NCI-H510A (cell line): ENCODE measurements at regions not wholly inside any gene's neighbourhood (a gene's known extent, or its start where the extent isn't known, plus 50 kb on each side); places are given as distances from the start of the nearest gene placed in this dataset.
"Not testable (repeated sequence)": the region's sequence is repeated elsewhere in the genome, so short reads cannot be mapped to it uniquely, and the experiment has no call there.

ENCODE experiments used
- DNase-seq: peaks from one replicate; lab custom pipeline; 2025; lab: John Stamatoyannopoulos, UW

DNA sequence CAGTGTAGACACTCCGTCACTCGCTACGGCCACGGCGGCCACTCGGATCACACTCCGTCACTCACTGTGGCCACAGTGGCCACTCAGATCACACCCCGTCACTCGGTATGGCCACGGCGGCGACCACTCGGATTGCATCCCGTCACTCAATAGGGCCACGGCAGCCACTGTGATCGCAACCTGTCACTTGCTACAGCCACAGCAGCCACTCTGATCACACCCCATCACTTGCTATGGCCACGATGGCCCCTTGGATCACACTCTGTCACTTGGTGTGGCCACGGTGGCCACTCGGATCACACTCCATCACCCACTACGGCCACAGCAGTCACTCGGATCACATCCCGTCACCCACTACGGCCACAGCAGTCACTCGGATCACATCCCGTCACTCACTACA, 175.3 kb downstream of the LAT start:
- not testable (repeated sequence) for DNase-seq

DNA sequence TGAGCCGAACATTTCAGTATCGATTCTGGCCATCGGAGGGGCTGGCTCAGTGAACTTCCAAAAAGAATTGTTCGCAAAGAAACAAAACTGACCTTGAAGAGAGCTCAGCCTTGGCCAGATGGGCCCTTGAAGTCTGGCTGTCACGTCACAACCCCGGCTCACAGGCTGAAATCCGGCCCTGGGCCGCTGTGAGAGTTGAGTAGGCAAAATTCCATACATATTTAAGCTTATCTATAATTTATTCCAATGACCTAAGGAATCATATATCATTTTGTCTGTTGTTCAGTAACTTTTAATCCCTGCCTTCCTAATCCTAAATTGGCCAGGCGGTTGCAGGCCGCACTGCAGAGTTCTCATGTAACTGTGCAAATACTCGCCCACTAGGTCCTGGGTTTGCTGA, 174.8 kb downstream of the LAT start:
- not testable (repeated sequence) for DNase-seq

DNA sequence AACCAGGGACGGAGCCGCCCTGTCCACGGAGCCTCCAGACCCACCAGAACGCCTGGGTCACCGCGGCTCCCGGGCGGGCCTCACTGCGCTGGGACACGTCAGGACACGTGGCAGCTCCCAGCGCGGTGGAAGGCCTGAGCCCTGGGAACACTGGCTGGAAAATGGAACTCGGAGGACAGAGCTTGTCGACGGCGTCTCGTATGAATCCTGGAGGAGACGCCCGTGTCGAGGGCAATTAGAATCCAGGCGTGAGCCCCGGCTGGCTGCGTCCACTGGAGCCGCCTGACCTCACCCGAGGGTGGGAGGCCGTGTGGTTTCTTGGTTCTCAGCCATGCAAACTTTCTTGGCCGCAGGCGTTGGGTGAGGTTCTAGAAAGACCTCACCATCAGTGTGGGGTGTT, 173.9 kb downstream of the LAT start:
- no peak for DNase-seq

GRCh38 chr16:29158031-29158784, 173.4 kb downstream of the LAT start:
- not testable (repeated sequence) for DNase-seq

GRCh38 chr16:29157051-29157923, 172.4 kb downstream of the LAT start:
- not testable (repeated sequence) for DNase-seq

GRCh38 chr16:29156511-29156910, 171.7 kb downstream of the LAT start:
- DNase-seq, result no peak

DNA sequence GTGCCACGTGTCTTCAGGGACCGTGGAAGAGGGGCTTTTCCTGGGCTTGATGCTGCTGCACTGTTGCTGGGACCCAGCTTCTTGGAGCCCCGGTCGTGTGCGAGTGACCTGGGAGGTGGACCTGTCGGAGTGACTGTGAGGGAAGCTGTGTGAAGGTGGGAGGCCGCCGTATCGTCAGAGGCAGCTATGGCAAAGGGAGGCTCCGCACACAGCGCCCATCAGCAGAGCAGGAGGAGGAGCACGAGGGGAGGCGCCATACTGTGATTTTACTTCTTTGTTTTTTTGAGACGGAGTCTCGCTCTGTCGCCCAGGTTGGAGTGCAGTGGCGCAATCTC, 171.0 kb downstream of the LAT start:
- DNase-seq, result not testable (repeated sequence)

DNA sequence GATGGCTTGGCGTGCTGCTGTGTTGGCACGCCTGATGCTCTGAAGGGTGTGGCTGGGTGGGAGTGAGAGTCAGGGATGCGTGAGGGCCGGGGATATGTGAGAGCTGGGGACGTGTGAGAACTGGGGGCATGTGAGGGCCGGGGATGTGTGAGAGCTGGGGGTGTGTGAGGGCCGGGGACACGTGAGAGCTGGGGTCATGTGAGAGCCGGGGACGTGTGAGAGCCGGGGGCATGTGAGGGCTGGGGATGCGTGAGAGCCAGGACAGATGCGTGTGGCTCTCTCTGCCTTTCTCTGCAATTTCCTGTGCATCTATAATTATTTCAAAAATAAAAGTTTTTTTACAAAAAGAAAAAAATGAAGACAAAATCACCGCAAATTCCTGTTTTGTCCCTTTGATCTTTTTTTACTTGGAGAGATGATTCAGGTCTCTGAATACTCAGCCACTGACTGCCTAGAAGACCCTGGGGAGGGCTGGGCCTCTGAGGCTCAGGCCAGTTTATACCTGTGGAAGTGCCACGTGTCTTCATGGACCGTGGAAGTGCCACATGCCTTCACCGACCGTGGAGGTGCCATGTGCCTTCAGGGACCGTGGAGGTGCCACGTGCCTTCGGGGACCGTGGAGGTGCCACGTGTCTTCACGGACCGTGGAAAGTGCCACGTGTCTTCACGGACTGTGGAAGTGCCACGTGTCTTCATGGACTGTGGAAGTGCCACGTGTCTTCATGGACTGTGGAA, 170.4 kb downstream of the LAT start:
- DNase-seq, result not testable (repeated sequence)

DNA sequence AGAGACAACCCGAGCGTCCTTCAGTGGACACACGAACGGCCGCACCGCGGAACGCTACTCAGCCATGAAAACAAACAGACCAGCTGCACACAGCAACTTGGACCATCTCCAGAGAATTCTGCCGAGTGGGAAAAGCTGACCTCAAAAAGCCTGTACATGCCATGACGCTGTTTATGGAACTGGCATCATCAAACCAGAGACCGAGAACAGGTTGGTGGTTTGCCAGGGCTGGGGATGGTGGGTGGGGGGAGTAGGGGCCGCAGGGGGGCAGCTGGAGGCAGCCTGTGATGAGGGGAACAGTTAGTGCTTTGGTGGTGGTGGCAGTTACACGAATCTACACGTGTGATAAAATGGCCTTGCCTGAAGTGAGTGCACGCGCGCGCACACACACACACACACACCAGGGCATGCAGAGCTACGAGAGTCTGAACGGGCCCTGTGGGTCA, 169.8 kb downstream of the LAT start:
- no peak for DNase-seq

GRCh38 chr16:29154088-29154487, 169.2 kb downstream of the LAT start:
- no peak for DNase-seq

DNA sequence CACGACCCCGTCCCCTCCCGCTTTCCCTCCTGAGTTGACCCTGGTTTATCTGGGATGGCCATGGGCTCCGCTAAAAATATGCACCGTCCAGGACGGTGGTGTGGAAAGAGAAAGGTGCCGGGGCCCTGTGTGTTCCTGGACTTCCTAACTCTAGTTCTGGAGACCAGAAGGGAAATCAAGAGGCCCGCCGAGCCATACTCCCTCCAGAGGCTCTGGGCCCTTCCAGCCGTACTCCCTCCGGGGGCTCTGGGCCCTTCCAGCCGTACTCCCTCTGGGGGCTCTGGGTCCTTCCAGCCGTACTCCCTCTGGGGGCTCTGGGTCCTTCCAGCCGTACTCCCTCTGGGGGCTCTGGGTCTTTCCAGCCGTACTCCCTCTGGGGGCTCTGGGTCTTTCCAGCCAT, 168.5 kb downstream of the LAT start:
- not testable (repeated sequence) for DNase-seq

DNA sequence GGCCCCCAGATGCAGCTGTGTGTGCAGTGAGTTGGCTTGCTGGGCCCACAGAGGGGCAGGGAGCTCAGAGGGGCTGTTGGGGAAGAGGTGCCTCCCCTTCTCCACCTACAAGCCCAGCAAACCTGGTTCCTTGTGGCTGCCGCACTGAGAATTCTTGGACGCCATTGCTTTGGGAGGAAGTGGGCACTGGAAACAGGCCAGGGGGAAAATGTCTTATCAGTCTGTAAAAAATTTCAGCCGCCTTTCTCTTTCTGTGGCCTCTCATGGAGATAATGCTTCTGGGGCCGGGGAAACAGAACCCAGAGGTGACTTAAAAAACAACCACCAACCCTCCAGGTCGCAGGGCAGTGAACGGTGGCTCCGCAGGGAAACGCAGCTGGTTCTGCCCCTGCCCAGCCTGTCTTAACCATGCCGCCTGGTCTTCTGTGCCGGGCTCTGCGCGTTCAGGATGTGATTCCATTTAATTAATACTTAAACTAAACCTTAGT, 167.7 kb downstream of the LAT start:
- not testable (repeated sequence) for DNase-seq

DNA sequence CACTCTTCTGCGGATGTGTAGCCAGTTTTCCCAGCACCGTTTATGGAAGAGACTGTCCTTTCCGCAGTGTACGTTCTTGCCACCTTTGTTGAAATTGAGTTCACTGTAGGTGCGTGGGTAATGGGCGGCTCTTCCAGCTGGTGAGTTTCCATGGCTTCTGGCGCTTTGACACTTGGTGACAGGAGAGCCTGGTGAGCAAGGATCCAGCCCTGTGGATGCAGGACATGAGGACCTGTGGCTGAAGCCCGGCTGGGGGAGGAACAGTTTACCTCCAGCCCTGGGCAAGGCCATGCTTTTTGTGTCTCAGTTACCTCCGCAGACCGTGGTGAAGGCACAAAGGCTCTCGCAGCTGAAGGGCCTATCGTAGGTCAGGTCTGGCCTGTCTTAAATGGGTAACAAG, 166.5 kb downstream of the LAT start:
- no peak for DNase-seq

- DNase-seq, result not testable (repeated sequence)
Observed at GRCh38 chr16:29149912-29150311, 165.1 kb downstream of the LAT start.

DNA sequence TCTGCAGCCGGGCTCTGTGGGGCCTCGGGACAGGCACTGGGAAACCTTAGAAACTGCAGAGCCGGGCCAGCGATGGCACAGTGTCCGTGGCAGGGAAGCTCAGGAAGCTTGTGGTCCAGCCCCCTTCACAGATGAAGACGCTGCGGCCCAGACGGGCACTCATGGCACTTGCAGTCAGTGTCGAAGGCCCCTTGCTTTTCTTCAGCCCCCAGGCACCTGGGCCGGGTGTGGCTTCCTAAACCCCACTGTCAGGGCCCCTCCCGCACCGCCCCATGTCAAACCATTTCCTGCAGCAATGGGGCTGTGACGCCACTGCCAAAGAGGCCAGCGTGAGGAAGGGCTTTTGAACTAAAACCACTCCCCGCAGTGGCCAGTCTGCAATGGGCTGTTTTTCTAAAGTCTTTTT, 164.0 kb downstream of the LAT start:
- DNase-seq, result no peak

GRCh38 chr16:29148131-29148691, 163.4 kb downstream of the LAT start:
- no peak for DNase-seq

GRCh38 chr16:29147710-29148109, 162.9 kb downstream of the LAT start:
- not testable (repeated sequence) for DNase-seq

DNA sequence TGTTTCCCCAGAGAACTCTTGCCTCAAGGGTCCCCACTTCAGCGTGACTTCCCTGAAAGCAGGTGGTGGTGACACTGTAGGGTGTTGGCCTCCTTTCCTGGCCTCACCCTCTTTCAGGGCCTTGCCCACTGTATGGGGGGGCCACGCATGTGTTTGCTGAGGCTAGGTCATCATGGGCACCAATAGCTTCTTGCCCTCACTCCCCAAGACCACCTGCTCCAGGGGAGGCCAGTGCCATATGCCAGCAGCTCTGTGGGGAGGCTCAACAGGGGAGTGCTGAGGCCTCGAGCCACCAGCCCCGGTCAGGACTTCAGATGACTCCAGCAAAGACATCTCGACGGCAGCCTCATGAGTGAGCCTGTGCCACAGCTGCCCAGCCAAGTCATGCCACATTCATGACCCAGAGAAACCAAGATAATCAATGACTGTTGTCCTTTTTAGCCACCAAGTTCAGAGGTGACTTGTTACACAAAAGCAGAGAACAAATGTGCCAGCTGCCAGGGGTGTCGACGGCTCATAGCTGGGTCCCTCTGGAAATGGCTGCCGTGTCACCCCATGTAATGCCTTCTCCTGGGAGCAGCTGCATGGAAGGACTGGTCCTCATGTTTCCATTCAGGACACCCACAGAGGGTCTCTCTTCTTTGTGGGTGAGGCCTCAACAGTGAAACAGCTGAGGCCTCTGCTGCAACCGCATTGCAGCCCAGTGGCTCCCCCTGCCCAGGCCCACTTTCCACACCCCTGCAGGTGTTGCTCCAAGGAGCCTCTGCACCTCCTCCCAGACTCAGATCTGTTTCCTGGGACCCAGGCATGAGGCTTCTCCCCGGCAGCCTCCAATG, 162.2 kb downstream of the LAT start:
- DNase-seq, result not testable (repeated sequence)

GRCh38 chr16:29146266-29146665, 161.4 kb downstream of the LAT start:
- no peak for DNase-seq

DNA sequence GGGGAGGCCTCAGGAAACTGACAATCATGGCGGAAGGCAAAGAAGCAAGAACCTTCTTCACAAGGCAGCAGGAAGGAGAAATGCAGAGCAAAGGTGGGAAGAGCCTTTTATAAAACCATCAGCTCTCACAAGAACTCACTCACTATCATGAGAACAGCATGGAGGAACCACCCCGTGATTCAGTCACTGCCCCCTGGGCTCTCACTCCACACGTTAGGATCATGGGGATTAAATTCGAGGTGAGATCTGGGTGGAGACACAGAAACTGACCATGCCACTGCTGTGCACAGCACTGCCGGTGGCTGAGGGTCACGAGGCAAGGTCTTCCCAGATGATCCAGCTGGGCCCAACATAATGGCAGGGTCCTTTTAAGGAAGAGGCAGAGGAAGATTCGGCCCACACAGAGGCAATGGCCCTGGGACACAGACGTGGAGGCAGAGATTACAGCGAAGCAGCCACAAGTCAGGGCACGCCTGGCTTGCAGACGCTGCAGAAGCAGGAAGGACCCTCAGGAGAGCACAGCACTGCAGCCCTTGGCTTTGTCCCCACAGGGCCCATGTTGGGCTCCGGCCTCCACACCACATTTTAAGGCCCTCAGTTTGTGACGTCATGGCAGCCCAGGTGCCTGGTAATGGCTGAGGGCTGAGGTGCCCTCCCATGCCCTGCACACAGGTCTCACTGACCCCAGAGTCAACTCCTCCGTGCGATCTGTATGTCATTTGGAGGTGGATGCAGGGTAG, 160.8 kb downstream of the LAT start:
- not testable (repeated sequence) for DNase-seq
